ENCODE measurements at regions not wholly inside any gene's neighbourhood (a gene's known extent, or its start where the extent isn't known, plus 50 kb on each side); places are given as distances from the start of the nearest gene placed in this dataset.

GRCh38 chr3:71951361-71951760 is 166.4 kb upstream of the PROK2 start:
- ChIA-PET CTCF (ENCODE audit: partially characterized antibody) (interaction anchor here (1.0 to 8.4 kb wide), 11 partner anchors 10 to 314 kb away, joined by 3 to 46 read pairs (median 6); no protein-coding TSS in a partner anchor), POLR2A (ENCODE audit: partially characterized antibody) (no interaction called here)
- no peak overlapping the region for H4K91ac ChIP-seq (replicated peaks; ENCODE audit: insufficient read length, low read length)
- no peak overlapping the region for H3K4me3 ChIP-seq (ENCODE audit: extremely low read depth in 1 of 4, insufficient read depth in 2 of 4, low read depth in 3 of 4, low read length in 4 of 4)
- H3K23me2 ChIP-seq (ENCODE audit: low read depth, low read length): no peaks in the 10 kb centered on the region
- no peak for TF ChIP-seq MAFK (IDR thresholded peaks at IDR 0.05; ENCODE audit: low read depth, low read length)
- no peak for TF ChIP-seq PHF8 (conservative IDR thresholded peaks at IDR 0.05; ENCODE audit: low read depth, low read length)
- TF ChIP-seq JUN (IDR thresholded peaks at IDR 0.05; ENCODE audit: low read depth, low read length): no peak
- TF ChIP-seq RXRA (IDR thresholded peaks at IDR 0.05; ENCODE audit: insufficient read depth, low read depth, low read length): no peak
- H3K27ac ChIP-seq (ENCODE audit: low read depth, low read length): no peak overlapping the region
- no peaks in the 10 kb centered on the region for H3K79me2 ChIP-seq (ENCODE audit: control insufficient read depth in 1 of 2, insufficient read depth in 2 of 2, low read length in 2 of 2)
- H3K79me1 ChIP-seq (ENCODE audit: low read depth, low read length): no peaks in the 10 kb centered on the region
- no peaks in the 10 kb centered on the region for H3K27me3 ChIP-seq (replicated peaks in 1 of 4; ENCODE audit: control insufficient read depth in 3 of 4, extremely low read depth in 1 of 4, insufficient read depth in 3 of 4, low read length in 3 of 4)
- H2AFZ ChIP-seq (ENCODE audit: low read length): no peak overlapping the region
- H2BK15ac ChIP-seq (ENCODE audit: low read length): no peak overlapping the region
- no peak overlapping the region for H4K5ac ChIP-seq (ENCODE audit: insufficient read length, low read depth, low read length)
- 83% methylated on average over 4 of the region's 4 CpGs; no CpG with 5 or more reads in 1 of the 2 experiments for WGBS, 2 experiments (ENCODE audit: extremely low coverage in 1 of 2, insufficient coverage in 1 of 2, insufficient read length in 1 of 2, insufficient replicate concordance in 2 of 2, low coverage in 1 of 2, low lambda C conversion rate in 2 of 2, missing lambda C conversion rate in 1 of 2)
- no peaks in the 10 kb centered on the region for H3K9me3 ChIP-seq (ENCODE audit: insufficient read depth in 2 of 2, low read depth in 1 of 2, low read length in 1 of 2)
- no peak overlapping the region for H2AK5ac ChIP-seq (ENCODE audit: low read depth, low read length)
- H3K4me2 ChIP-seq (ENCODE audit: insufficient read depth in 1 of 2, low read depth in 2 of 2, low read length in 2 of 2): no peak overlapping the region
- peaks cover 3 to 12% (median 9%) of the 10 kb centered on the region in 4 experiments; a peak in 6 of 7 replicates for H3K4me1 ChIP-seq (replicated peaks in 1 of 4; ENCODE audit: control insufficient read depth in 3 of 4, insufficient read depth in 4 of 4, low read length in 3 of 4)
- no peak overlapping the region for H3K9ac ChIP-seq (replicated peaks in 1 of 4; ENCODE audit: extremely low read depth in 1 of 4, low read depth in 3 of 4, low read length in 3 of 4)
- H3K14ac ChIP-seq (ENCODE audit: insufficient read length): no peak overlapping the region
- no peak overlapping the region for H3K18ac ChIP-seq (ENCODE audit: extremely low read depth, low read length)
- no peak overlapping the region for H2BK20ac ChIP-seq (ENCODE audit: low read length)
- FAIRE-seq (no peak), DNase-seq (ENCODE audit: low read depth in 1 of 2, low spot score in 2 of 2) (no peak)
- H3K23ac ChIP-seq (ENCODE audit: insufficient read length): no peak overlapping the region
- no peak overlapping the region for H4K8ac ChIP-seq (ENCODE audit: extremely low read depth, insufficient read depth, low read length)
- H2BK12ac ChIP-seq (ENCODE audit: low read depth, low read length): no peak overlapping the region
- no peak overlapping the region for H2BK5ac ChIP-seq (ENCODE audit: low read depth, low read length)
- no peak overlapping the region for H3K56ac ChIP-seq (replicated peaks; ENCODE audit: insufficient read length, low read depth, low read length)
- no peak overlapping the region for H2BK120ac ChIP-seq (replicated peaks; ENCODE audit: low read depth, low read length)
- H3K36me3 ChIP-seq (ENCODE audit: control insufficient read depth in 2 of 4, insufficient read depth in 4 of 4, low read length in 3 of 4): no peaks in the 10 kb centered on the region
- no peak overlapping the region for H3K4ac ChIP-seq (replicated peaks; ENCODE audit: insufficient read length, low read depth, low read length)
- no peaks in the 10 kb centered on the region for H4K20me1 ChIP-seq (replicated peaks in 1 of 2; ENCODE audit: control insufficient read depth in 1 of 2, insufficient read depth in 2 of 2, low read length in 2 of 2)

All from H1 (cell line).